HCT116 (cell line): ENCODE measurements at regions not wholly inside any gene's neighbourhood (a gene's known extent, or its start where the extent isn't known, plus 50 kb on each side); places are given as distances from the start of the nearest gene placed in this dataset.

Source experiments
- ATAC-seq: fragments of 200-7000 bp; cut with Tn5 transposase; 2 replicates; pipeline ENCODE4 v1.9.1; 2020; ENCODE audit warnings: mild to moderate bottlenecking, moderate library complexity
- BruUV-seq: library from RNA; stranded (reverse); fragments of 400-500 nt; replicated peaks from 2 replicates; lab custom pipeline; 2021; lab: Mats Ljungman, UMichigan
- CTCF ChIA-PET: fragments of 300-600 bp; sonication (Branson Sonifier 250); formaldehyde crosslinking; loops from one replicate; lab custom pipeline; 2021; ENCODE audit warnings: antibody characterized with exemption; lab: Charles Lee
- POLR2A ChIA-PET: fragments of 300-600, 350-600 bp; sonication (Branson Sonifier 250); formaldehyde crosslinking; loops from one replicate; lab custom pipeline; 2021; ENCODE audit warnings: antibody characterized with exemption; lab: Charles Lee
- RAD21 ChIA-PET, 2 experiments: fragments of 300-600 bp; sonication (Branson Sonifier 250); formaldehyde crosslinking; loops; one replicate each; lab custom pipeline; 2023; ENCODE audit warnings: low total read pairs in 2 of 2; ENCODE audit not compliant: uncharacterized antibody in 2 of 2, unreplicated experiment in 2 of 2, low non-redundant PET in 1 of 2; lab: Charles Lee
- DNase-seq: peaks from one replicate; pipeline ENCODE4 v3.0.0-alpha.2; 2010; ENCODE audit warnings: low read depth, low spot score
- H2AFZ ChIP-seq: fragments of 200-600 bp; shearing (Covaris generic), sonication (generic); 2 replicates; pipeline ENCODE4 v1.6.1; 2017; ENCODE audit warnings: low read depth, mixed run types, mixed read lengths, antibody characterized with exemption, low read length; ENCODE audit not compliant: poor library complexity, severe bottlenecking
- H3K27ac ChIP-seq: 2 replicates; pipeline ENCODE4 v1.5.1; 2012; ENCODE audit warnings: low read depth, low read length
- H3K27me3 ChIP-seq: fragments of 200-600 bp; sonication (generic); 2 replicates; pipeline ENCODE4 v1.6.1; 2016; ENCODE audit warnings: mixed run types, low read length, mixed read lengths; ENCODE audit not compliant: insufficient read depth
- H3K36me3 ChIP-seq, 2 experiments: fragments of 200-500 bp in 1 of 2; fragments of 200-600 bp in 1 of 2; sonication (Bioruptor generic) in 1 of 2; sonication (generic) in 1 of 2; 2 replicates each; pipeline versions ENCODE4 v1.5.1 to v1.6.1; 2014 to 2016; ENCODE audit warnings: low read length in 2 of 2, inconsistent platforms in 1 of 2, mixed read lengths in 1 of 2, mixed run types in 1 of 2; ENCODE audit not compliant: insufficient read depth in 2 of 2, control insufficient read depth in 1 of 2
- H3K4me1 ChIP-seq, 2 experiments: fragments of 200-600 bp in 1 of 2; sonication (generic) in 1 of 2; 2 replicates each; pipeline versions ENCODE4 v1.5.1 to v1.6.1; 2012 to 2017; ENCODE audit warnings: low read length in 2 of 2, inconsistent platforms in 1 of 2, mild to moderate bottlenecking in 1 of 2, mixed read lengths in 1 of 2, mixed run types in 1 of 2, moderate library complexity in 1 of 2; ENCODE audit not compliant: insufficient read depth in 2 of 2, control insufficient read depth in 1 of 2
- H3K4me2 ChIP-seq: fragments of 200-600 bp; sonication (generic); 2 replicates; pipeline ENCODE4 v1.6.1; 2017; ENCODE audit warnings: mixed run types, low read length, mixed read lengths
- H3K4me3 ChIP-seq, 2 experiments: fragments of 200-600 bp in 1 of 2; sonication (generic) in 1 of 2; replicated peaks in 1 of 2; 2 replicates each; pipeline ENCODE4 v1.5.1; 2011 to 2016; ENCODE audit warnings: low read length in 2 of 2, control low read depth in 1 of 2, low read depth in 1 of 2, mild to moderate bottlenecking in 1 of 2, mixed read lengths in 1 of 2, mixed run types in 1 of 2
- H3K79me2 ChIP-seq: fragments of 200-600 bp; sonication (generic); 2 replicates; pipeline ENCODE4 v1.6.1; 2017; ENCODE audit warnings: mild to moderate bottlenecking, mixed run types, low read length, moderate library complexity, mixed read lengths; ENCODE audit not compliant: insufficient read depth
- H3K9ac ChIP-seq: fragments of 200-600 bp; sonication (generic); 2 replicates; pipeline ENCODE4 v1.6.1; 2016; ENCODE audit warnings: low read length, mixed read lengths
- H3K9me2 ChIP-seq: fragments of 200-600 bp; sonication (generic), shearing (Covaris generic); 2 replicates; pipeline ENCODE4 v1.6.1; 2017; ENCODE audit warnings: mixed run types, mild to moderate bottlenecking, moderate library complexity; ENCODE audit not compliant: insufficient read depth
- H3K9me3 ChIP-seq, 2 experiments: fragments of 200-500 bp in 1 of 2; fragments of 200-600 bp in 1 of 2; sonication (Bioruptor generic) in 1 of 2; sonication (generic) in 1 of 2; 2 replicates each; pipeline ENCODE4 v1.6.1; 2014 to 2017; ENCODE audit warnings: low read length in 2 of 2, mixed read lengths in 2 of 2, inconsistent platforms in 1 of 2, low read depth in 1 of 2, mild to moderate bottlenecking in 1 of 2, mixed run types in 1 of 2, moderate library complexity in 1 of 2; ENCODE audit not compliant: control insufficient read depth in 1 of 2, insufficient read depth in 1 of 2
- H4K20me1 ChIP-seq: fragments of 200-600 bp; sonication (generic), shearing (Covaris generic); 2 replicates; pipeline ENCODE4 v1.6.1; 2017; ENCODE audit warnings: mixed run types, mild to moderate bottlenecking, moderate library complexity; ENCODE audit not compliant: insufficient read depth
- CBX3 ChIP-seq: IDR thresholded peaks from 2 replicates; pipeline ENCODE4 v1.6.1; 2012; ENCODE audit warnings: low read depth
- EGR1 ChIP-seq: IDR thresholded peaks from 2 replicates; pipeline ENCODE4 v1.6.1; 2012; ENCODE audit warnings: low read depth
- ELF1 ChIP-seq: IDR thresholded peaks from 2 replicates; pipeline ENCODE4 v1.6.1; 2012; ENCODE audit warnings: low read depth, borderline replicate concordance
- EZH2 ChIP-seq: fragments of 200-600 bp; sonication (generic); IDR thresholded peaks from 2 replicates; pipeline ENCODE4 v1.6.1; 2017; ENCODE audit warnings: antibody characterized with exemption, mixed run types
- EZH2phosphoT487 ChIP-seq: fragments of 200-600 bp; IDR thresholded peaks from 2 replicates; pipeline ENCODE4 v1.6.1; 2018; ENCODE audit warnings: antibody characterized with exemption, borderline replicate concordance
- FOSL1 ChIP-seq: IDR thresholded peaks from 2 replicates; pipeline ENCODE4 v1.6.1; 2012; ENCODE audit warnings: low read depth
- POLR2A ChIP-seq: IDR thresholded peaks from 2 replicates; pipeline ENCODE4 v1.7.0; 2011; ENCODE audit warnings: borderline replicate concordance; ENCODE audit not compliant: insufficient read depth, insufficient read length; ENCODE audit errors: extremely low read depth
- POLR2AphosphoS5 ChIP-seq: IDR thresholded peaks from 2 replicates; pipeline ENCODE4 v1.6.1; 2011; ENCODE audit warnings: mild to moderate bottlenecking, low read depth, low read length, moderate library complexity
- RAD21 ChIP-seq: IDR thresholded peaks from 2 replicates; pipeline ENCODE4 v1.6.1; 2012; ENCODE audit warnings: low read depth, mild to moderate bottlenecking
- SIN3A ChIP-seq: IDR thresholded peaks from 2 replicates; pipeline ENCODE4 v1.6.1; 2012; ENCODE audit warnings: low read depth
- SP1 ChIP-seq: IDR thresholded peaks from 2 replicates; pipeline ENCODE4 v1.6.1; 2012; ENCODE audit warnings: low read depth
- SRF ChIP-seq: IDR thresholded peaks from 2 replicates; pipeline ENCODE4 v1.6.1; 2012; ENCODE audit warnings: low read depth
- TCF7L2 ChIP-seq: IDR thresholded peaks from 2 replicates; pipeline ENCODE4 v1.7.0; 2011; ENCODE audit warnings: borderline replicate concordance, inconsistent platforms; ENCODE audit not compliant: insufficient read depth, insufficient read length; ENCODE audit errors: extremely low read depth
- YY1 ChIP-seq: IDR thresholded peaks from 2 replicates; pipeline ENCODE4 v1.6.1; 2011; ENCODE audit warnings: low read length, low read depth, moderate library complexity, mild to moderate bottlenecking; ENCODE audit not compliant: insufficient replicate concordance; ENCODE audit errors: extremely low read depth
- ZFX ChIP-seq: fragments of 450-650 bp; IDR thresholded peaks from 2 replicates; pipeline ENCODE4 v1.6.1; 2017
- ZNF274 ChIP-seq: fragments of 200-500 bp; sonication (Bioruptor generic); IDR thresholded peaks from 2 replicates; pipeline ENCODE4 v1.6.1; 2014; ENCODE audit warnings: mild to moderate bottlenecking, low read depth, low read length, inconsistent platforms
- intact Hi-C: fragments of 100-400 bp; cut with micrococcal nuclease; formaldehyde crosslinking; loops from 2 replicates; pipeline ENCODE4 v1.10.0; 2022
- TF ChIP-seq, protein P1 (sequence below): IDR thresholded peaks from 2 replicates; pipeline ENCODE4 v1.6.1; 2012
- TF ChIP-seq, protein P2 (sequence below): IDR thresholded peaks from 2 replicates; pipeline ENCODE4 v1.6.1; 2011; ENCODE audit warnings: mild to moderate bottlenecking, low read length, moderate library complexity; ENCODE audit not compliant: insufficient replicate concordance; ENCODE audit errors: extremely low read depth
- TF ChIP-seq, protein P3 (sequence below): IDR thresholded peaks from 2 replicates; pipeline ENCODE4 v1.6.1; 2012; ENCODE audit warnings: low read depth
- TF ChIP-seq, protein P4 (sequence below): IDR thresholded peaks from 2 replicates; pipeline ENCODE4 v1.6.1; 2012

DNA sequence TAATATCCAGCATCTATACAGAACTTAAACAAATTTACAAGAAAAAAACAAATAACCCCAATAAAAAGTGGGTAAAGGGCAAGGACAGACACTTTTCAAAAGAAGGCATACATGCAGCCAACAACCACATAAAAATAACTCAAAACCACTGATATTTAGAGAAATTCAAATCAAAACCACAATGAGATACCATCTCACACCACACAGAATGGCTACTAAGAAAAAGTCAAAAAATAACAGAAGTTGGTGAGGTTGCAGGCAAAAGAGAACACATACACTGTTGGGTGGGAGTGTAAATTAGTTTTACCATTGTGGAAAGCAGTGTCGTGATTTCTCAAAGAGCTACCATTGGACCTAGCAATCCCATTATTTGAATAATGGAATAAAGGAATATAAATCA is 1973.9 kb upstream of the LRRTM1 start:
- no peak for TF ChIP-seq ELF1
- no peak for TF ChIP-seq CBX3
- TF ChIP-seq EZH2phosphoT487 = no peak
- no peak for TF ChIP-seq FOSL1
- no peak for TF ChIP-seq EZH2
- no peak for TF ChIP-seq POLR2AphosphoS5
- TF ChIP-seq, protein P1, sequence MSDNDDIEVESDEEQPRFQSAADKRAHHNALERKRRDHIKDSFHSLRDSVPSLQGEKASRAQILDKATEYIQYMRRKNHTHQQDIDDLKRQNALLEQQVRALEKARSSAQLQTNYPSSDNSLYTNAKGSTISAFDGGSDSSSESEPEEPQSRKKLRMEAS = no peak
- TF ChIP-seq, protein P2, sequence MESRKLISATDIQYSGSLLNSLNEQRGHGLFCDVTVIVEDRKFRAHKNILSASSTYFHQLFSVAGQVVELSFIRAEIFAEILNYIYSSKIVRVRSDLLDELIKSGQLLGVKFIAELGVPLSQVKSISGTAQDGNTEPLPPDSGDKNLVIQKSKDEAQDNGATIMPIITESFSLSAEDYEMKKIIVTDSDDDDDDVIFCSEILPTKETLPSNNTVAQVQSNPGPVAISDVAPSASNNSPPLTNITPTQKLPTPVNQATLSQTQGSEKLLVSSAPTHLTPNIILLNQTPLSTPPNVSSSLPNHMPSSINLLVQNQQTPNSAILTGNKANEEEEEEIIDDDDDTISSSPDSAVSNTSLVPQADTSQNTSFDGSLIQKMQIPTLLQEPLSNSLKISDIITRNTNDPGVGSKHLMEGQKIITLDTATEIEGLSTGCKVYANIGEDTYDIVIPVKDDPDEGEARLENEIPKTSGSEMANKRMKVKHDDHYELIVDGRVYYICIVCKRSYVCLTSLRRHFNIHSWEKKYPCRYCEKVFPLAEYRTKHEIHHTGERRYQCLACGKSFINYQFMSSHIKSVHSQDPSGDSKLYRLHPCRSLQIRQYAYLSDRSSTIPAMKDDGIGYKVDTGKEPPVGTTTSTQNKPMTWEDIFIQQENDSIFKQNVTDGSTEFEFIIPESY = no peak
- TF ChIP-seq YY1 = no peak
- TF ChIP-seq SRF = no peak
- no peak for TF ChIP-seq SIN3A
- TF ChIP-seq RAD21 = no peak
- TF ChIP-seq EGR1 = no peak
- TF ChIP-seq TCF7L2 = no peak
- no peak for TF ChIP-seq ZFX
- TF ChIP-seq SP1 = no peak
- TF ChIP-seq, protein P3, sequence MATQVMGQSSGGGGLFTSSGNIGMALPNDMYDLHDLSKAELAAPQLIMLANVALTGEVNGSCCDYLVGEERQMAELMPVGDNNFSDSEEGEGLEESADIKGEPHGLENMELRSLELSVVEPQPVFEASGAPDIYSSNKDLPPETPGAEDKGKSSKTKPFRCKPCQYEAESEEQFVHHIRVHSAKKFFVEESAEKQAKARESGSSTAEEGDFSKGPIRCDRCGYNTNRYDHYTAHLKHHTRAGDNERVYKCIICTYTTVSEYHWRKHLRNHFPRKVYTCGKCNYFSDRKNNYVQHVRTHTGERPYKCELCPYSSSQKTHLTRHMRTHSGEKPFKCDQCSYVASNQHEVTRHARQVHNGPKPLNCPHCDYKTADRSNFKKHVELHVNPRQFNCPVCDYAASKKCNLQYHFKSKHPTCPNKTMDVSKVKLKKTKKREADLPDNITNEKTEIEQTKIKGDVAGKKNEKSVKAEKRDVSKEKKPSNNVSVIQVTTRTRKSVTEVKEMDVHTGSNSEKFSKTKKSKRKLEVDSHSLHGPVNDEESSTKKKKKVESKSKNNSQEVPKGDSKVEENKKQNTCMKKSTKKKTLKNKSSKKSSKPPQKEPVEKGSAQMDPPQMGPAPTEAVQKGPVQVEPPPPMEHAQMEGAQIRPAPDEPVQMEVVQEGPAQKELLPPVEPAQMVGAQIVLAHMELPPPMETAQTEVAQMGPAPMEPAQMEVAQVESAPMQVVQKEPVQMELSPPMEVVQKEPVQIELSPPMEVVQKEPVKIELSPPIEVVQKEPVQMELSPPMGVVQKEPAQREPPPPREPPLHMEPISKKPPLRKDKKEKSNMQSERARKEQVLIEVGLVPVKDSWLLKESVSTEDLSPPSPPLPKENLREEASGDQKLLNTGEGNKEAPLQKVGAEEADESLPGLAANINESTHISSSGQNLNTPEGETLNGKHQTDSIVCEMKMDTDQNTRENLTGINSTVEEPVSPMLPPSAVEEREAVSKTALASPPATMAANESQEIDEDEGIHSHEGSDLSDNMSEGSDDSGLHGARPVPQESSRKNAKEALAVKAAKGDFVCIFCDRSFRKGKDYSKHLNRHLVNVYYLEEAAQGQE = no peak
- no peak for TF ChIP-seq POLR2A
- no peak for TF ChIP-seq ZNF274
- TF ChIP-seq, protein P4, sequence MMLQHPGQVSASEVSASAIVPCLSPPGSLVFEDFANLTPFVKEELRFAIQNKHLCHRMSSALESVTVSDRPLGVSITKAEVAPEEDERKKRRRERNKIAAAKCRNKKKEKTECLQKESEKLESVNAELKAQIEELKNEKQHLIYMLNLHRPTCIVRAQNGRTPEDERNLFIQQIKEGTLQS = no peak
- Histone ChIP-seq H3K27ac (no peak overlapping the region), H4K20me1 (no peaks in the 10 kb centered on the region), H3K4me2 (no peak overlapping the region), H3K4me1 (no peaks in the 10 kb centered on the region), H3K27me3 (no peaks in the 10 kb centered on the region), H3K9ac (no peak overlapping the region), H3K36me3 (no peaks in the 10 kb centered on the region), H2AFZ (no peak overlapping the region), H3K79me2 (no peaks in the 10 kb centered on the region), H3K9me3 (no peaks in the 10 kb centered on the region), H3K4me3 (no peak overlapping the region), H3K9me2 (no peaks in the 10 kb centered on the region)
- intact Hi-C loops = no loop called here
- ChIA-PET CTCF (no interaction called here), POLR2A (no interaction called here), RAD21 (no interaction called here)
- DNase-seq (no peak), ATAC-seq (no peak)
- BruUV-seq = no TSS peak
